Brain pericyte (primary cell): ENCODE measurements at regions not wholly inside any gene's neighbourhood (a gene's known extent, or its start where the extent isn't known, plus 50 kb on each side); places are given as distances from the start of the nearest gene placed in this dataset.

Experiments
- DNase-seq: peaks from one replicate; pipeline ENCODE4 v3.0.0-alpha.2; 2012; ENCODE audit warnings: low read depth, low spot score

- DNase-seq: no peak
Measured at GRCh38 chr11:82676483-82677094, 57.1 kb downstream of the FAM181B start.

DNA sequence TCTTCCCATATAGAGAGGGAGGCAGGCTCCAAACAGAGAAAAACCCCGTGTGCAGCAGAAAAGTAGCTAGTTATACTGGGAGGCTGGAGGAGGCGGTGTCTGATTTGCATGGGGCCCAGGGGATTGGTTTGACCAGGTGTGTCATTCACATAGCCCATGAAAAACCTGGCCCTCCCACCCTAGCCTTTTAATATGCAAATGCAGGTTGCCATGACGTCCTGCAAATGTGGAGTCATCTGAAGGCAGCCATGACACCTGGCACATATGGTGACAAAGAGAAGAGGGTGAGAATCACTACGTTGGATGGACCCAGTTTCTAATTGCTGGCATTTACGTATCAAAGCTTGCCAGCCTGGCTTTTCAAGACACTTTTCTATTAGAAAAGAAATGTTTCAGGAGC lies 57.8 kb downstream of the FAM181B start:
- DNase-seq: no peak

- DNase-seq: no peak
Measured at GRCh38 chr11:82673631-82674030, 60.0 kb downstream of the FAM181B start.

DNA sequence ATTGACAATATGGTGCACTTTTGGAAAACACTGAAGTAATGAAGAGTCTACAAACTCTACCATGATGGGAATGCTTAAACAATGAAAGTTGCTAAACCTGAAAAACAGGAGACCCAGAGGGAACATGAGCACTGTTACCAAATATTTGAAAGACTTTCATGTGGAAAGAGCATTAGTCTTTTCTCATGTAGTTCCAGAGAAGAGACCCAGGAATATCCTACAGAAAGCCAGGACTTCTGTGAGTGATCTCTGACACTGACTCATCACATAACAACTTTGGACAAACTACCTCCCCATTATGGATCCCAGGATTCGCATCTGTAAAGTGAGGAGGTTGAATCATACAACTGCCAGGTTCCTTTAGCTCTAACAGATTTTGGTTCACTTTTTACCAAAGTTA lies 62.2 kb downstream of the FAM181B start:
- DNase-seq: no peak

GRCh38 chr11:82663535-82663934 lies 70.1 kb downstream of the FAM181B start:
- no peak for DNase-seq

- no peak for DNase-seq
Measured at GRCh38 chr11:82653752-82654151, 79.9 kb downstream of the FAM181B start.

DNA sequence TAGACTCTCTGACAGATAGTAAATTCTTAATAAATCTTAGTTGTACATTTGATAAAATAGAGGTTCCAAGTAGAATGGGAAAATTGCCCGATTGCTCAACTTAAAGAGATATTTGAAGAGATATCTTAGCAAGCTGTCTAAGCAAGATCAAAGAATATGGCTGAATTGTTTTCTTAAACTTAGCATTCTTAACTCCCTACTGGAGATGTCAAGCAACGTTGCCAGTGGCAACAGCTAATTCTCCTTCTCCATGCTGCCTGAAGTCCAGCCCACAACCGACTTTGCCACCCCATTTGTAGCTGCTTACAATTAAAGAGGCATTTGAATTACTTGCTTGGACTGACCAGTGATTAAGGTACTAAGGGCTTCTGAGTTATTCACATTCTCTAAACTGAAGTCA lies 94.4 kb downstream of the FAM181B start:
- DNase-seq: no peak

DNA sequence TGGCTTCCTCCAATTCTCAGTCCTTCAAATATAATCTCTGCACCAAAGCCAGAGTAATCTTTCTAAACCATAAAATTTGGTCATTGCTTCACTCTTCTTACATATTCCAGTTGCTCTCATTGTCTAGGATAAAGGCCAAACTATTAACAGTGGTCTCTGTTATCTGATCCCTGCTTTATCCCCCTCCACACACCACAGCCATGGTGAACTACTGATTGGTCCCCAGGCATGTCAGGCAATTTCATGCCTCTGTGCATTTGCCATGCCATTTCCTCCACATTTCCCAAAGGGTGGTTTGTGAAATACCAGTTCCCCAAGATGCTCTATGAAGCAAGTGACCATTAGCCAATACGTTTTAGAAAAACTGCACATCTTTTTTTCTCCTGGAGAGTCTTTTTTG lies 97.0 kb downstream of the FAM181B start:
- no peak for DNase-seq

- DNase-seq: no peak
Measured at GRCh38 chr11:82634091-82634490, 99.6 kb downstream of the FAM181B start.

DNA sequence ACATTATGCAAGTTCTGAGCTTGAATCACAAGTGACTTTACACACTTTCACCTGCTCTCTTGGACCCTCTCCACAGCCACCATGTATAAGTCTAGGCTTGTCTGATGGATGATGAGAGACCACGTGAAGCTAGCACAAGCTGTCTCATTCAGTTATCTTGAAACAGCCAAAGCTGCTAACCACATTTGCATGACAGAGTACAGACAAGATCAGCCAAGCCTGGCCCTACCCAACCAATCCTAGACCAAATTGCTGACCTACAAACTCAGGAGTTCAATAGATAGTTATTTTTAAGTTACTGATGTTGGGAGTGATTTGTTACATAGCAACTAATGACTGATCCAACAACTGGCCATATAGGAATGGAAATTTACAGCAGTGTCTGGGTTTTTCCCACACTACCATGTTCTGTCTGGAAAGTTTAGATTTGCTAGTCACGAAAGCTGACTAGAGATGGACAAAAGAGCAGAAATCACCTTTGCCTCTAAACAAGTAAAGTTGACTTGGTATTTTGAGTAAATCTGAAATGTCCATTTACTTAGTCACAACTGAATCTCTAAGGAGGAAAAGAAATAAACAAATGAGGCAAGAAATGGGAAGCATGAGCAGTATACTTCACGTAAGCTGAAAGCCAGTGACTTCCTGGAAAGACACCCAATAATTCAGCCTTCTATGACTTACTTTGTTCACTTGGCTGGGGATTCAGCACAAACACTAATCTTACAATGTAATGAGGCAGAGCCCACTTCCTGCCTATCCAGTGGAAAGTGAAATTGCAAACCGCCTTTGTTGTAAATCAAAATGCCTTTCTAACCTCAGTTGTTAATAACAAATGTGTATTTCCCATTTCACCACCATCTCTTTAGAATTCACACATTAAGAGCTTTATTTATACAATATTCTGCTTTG lies 101.7 kb downstream of the FAM181B start:
- DNase-seq: no peak

DNA sequence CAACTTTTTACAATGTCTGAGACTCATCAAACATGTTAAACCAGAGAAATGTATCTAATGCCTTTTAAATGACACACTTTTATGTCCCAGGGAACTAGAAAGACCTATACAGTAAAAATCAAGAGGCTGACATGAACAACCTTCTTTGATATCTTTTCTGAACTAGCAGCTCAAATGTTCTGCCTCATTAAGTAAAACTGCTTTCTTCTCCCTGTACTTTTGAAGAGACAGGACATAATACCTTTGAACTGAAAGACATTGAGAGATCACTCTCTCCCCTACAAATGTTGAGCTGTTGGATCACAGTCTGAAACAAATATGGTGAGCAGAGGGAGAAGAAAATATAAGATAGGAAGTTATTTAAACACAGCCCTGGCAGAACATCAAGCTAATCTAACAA lies 123.0 kb downstream of the FAM181B start:
- DNase-seq: no peak

GRCh38 chr11:82606738-82607137 lies 126.9 kb downstream of the FAM181B start:
- DNase-seq: no peak

DNA sequence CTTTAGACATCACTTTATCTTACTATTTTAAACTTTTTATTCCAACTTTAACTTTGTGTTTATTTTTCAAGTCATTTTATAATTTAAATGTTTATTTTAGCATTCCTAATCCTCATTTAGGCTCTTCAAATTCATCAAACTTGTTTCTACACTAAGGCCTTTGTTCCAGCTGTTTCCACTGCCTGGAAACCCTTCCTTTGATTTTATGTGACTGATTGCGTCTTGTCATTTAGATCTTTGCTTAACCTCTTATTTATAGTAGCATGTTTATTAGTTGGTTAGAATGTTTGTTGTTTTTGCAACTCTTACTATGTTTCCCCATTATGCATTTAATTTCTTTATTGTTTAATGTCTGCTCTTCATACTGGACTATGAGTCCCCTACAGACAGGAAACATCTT lies 132.0 kb downstream of the FAM181B start:
- DNase-seq: no peak

- DNase-seq: no peak
Measured at GRCh38 chr11:82599836-82600235, 133.8 kb downstream of the FAM181B start.

GRCh38 chr11:82586581-82586980 lies 147.1 kb downstream of the FAM181B start:
- no peak for DNase-seq

- no peak for DNase-seq
Measured at GRCh38 chr11:82577246-82577645, 156.4 kb downstream of the FAM181B start.

- DNase-seq: no peak
Measured at GRCh38 chr11:82560836-82561235, 172.8 kb downstream of the FAM181B start.

DNA sequence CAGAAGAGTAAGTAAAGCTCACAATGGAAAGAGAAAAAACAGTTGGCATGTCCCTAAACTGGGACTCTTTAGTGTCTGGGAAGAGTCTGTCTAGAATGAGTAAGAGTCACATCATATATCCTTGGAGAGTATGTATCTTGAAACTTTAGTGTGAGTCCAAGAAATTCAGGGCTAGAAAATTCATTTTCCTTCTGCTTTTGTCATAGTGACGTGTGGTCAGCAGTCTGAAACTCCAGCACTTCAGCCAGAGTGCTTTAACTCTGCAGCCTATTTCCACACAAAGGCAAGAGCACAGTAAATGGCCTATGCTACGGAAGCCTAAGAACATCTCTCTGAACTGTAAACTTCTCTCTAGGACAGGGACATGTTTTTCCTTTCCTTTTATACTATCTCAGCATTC lies 174.1 kb downstream of the FAM181B start:
- no peak for DNase-seq

- DNase-seq: no peak
Measured at GRCh38 chr11:82557274-82557673, 176.4 kb downstream of the FAM181B start.

DNA sequence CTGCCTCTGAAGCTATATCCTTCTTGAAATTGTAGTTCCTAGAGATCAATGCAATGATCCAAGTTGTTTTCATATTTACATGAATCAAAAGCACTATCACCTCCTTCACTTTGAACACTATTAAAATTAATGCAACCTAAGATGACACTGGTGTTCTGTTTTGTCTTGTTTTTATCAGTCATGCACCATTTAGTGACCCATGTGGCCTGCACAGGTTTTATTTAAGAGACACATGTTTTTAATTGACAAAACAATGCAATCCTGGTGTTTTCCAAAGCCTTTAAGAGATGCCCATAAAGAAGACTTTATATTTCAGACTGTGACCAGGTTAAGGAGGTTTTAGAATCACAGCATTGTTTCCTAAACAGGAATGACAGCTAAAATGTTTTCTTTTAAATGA lies 177.5 kb downstream of the FAM181B start:
- DNase-seq: no peak

- DNase-seq: no peak
Measured at GRCh38 chr11:82546661-82547557, 186.8 kb downstream of the FAM181B start.

GRCh38 chr11:82539669-82540068 lies 194.0 kb downstream of the FAM181B start:
- no peak for DNase-seq
